HG02678 (cell line): ENCODE measurements at regions not wholly inside any gene's neighbourhood (a gene's known extent, or its start where the extent isn't known, plus 50 kb on each side); places are given as distances from the start of the nearest gene placed in this dataset.
A peak's percentile ranks its signal among the peaks of the same experiment; 100 is the strongest.
"Not testable (repeated sequence)": the region's sequence is repeated elsewhere in the genome, so short reads cannot be mapped to it uniquely, and the experiment has no call there.

ENCODE experiments used
- ATAC-seq: cut with Tn5 transposase; IDR thresholded peaks from one replicate; pipeline ENCODE4 v1.9.1; 2021; ENCODE audit warnings: mild to moderate bottlenecking, moderate library complexity; ENCODE audit not compliant: unreplicated experiment

DNA sequence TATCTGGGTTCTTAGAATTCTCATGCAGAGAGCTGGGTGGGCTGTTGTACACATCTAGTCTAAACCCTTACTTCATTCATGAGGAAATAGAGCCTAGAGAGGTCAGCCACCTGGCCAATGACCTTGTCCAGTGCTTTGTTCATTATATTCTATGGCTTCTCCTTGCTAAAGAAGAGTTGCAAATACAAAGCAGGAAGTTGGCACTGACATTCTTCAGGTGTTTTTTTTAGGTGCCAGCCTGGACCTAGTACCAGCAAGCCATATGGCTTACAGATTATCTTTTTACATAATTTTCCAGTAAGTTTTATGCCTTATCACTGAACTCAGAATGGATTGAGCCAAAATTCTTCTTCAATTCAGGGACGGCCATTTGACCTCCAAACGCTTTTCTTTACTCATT lies 54.7 kb upstream of the PGM2 start:
- ATAC-seq: no peak

DNA sequence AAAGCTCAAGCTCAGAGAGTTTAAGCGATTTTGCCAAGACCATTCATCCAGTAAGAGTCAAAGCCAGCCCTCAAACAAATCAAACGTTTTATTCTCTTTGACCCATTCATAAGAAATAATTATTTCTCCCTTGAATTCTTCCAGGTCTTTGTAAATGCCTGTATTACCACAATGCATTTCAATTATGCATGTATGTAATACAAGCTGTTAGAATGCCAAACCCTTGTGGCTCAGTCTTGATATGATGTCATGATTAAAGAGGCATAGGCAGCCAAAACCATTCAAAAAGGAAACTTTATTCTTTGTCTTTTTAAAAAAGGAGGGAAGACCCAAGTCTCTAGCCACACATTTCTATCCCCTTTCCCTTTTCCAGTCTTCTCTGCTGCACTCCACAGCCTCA lies 56.5 kb upstream of the PGM2 start:
- no peak for ATAC-seq

DNA sequence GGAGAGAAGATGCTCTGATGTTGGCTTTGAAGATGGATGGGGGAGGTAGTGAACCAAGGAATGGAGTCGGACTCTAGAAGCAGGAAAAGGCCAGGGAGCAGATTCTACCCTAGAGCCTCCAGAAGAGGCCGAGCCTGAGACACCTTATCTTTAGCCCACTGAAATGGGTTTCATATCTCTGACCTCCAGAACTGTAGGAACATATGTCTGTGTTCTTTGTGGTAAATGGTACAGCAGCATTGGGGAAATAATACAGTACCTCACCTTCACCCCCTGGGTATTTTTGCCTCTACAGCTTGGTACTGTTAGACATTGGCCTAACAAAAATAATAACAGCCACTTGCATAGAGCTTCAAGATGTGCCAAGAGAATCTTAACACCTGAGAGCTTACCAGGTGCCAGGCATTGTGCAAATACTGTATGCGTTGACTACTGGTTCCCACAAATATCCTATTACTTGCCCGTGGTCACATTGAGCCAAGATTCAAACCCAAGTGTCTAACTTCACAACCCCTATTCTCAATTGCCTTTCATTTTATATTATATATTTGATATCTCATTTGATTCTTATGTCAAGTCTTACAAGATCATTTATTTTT lies 57.0 kb upstream of the PGM2 start:
- no peak for ATAC-seq

DNA sequence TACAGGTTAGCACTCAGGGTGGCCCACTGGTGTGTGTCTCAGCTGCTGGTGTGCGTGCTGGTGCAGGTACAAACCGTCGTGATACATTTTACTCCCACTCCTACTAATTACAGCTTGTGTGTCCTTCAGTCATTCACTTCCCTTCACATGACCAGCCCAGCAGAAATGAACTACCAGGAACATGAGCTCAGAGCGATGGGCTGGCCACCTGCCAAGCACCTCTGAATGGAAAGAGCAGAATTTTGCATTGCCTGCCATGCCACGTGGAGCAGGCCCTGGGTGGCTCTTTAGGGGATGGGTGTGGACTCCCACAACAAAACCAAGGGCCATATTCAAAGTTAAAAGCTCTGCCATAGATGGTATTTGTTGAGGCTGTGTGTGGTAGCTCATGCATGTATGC lies 58.9 kb upstream of the PGM2 start:
- ATAC-seq: no peak

DNA sequence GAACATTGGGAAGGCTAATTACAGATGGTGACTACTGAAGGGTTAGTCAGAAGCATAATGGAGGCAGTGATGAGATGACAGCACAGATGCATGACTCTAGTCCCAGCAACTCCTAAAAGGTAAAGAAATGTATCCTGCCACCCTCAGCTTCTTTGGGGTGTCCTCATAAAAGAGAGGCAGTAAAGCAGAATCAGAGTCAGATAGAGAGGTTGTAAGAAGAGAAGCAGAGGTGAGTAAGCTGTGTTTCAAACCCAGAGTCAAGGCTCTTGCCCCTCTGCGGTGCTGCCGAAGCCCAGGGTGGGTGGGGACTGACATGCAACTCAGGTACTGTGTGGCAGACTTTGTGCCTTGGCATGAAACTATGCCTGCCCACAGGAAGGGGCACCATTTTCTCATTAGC lies 59.5 kb upstream of the PGM2 start:
- ATAC-seq: no peak

DNA sequence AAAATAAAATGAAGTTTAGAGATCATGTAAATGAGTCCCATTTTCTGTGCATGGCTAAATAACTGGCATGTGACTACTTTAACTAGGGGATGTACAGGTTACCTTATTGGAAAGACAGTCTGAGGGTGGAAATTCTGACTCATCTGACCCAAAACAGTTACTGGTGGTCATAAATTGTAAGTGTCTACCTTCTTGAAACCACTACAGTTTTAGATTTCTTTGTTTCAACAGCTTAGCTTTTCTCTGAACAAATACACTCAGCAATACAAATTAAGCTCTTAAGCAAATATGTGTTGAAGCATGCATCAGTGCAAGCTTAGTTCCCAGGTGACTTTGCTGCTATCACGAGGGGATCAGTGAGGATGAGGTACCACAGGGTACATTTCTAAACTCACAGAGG lies 60.7 kb upstream of the PGM2 start:
- ATAC-seq: peak; percentile 44

DNA sequence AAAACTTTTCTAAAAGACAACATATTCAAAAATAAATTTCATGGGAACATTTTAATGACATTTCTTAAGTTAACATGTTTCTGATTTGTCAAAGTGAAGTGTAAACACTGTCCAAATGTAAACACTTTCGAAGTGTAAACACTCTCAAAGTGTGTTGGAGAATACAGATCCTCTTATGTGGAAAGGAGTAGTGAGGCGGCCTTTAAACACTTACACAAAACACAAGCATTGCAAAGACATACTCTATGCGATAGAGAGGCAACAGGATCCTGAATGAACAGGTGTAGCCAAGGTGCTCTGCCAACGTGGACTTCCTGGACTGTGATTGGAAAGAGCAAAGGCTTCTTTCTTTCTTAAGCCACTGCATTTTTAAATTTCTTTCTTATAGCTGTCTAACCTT lies 62.7 kb upstream of the PGM2 start:
- ATAC-seq: no peak

DNA sequence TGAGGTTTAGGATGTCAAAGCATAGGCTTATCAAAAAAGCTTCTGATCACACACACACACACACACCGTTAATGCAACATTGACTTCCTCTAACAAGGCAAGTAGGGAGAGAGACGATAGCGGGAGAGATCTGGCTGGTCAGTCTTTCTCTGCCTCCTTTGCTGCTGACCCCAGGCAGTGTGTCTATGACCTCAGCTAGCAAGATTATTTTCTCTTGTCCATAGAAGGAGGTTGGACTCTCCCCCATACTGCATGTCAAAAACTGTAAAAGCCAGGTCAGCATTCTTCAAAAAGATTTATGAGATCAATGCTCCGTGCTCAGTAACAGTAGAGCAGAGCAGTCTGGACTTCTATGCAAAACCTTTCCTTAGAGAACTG lies 63.5 kb upstream of the PGM2 start:
- ATAC-seq: no peak

DNA sequence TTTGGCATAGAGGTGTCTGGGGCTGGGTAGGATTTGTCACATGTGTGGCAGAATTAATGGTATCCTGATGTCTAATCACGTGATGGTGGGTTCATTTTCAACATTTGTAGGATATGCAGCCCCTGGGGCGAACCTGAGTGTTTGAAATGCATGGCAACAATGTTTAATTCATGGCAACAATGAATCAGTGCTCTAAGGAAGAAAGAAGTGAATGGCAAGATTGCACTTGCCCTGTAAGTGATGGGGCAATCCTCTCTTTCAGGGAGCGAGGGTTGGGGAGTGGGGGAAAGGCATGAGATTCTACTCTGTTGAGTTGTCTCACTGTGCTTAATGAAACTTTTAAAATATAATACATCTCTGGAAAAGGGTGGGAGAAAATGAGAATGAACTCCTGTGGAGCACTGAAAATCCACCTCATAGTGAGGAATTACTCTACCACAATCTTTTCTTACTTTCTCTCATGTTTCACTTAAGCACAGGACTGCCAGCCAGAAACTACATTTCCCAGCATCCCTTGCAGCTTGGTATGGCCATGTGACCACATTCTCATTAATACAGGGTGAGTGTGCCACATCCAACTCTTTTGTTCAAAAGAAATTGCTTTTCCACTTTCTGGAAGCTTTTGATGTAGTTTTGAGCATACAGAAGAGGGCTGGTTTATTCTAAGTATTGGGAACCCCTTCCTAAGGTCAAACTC lies 64.0 kb upstream of the PGM2 start:
- ATAC-seq: no peak

DNA sequence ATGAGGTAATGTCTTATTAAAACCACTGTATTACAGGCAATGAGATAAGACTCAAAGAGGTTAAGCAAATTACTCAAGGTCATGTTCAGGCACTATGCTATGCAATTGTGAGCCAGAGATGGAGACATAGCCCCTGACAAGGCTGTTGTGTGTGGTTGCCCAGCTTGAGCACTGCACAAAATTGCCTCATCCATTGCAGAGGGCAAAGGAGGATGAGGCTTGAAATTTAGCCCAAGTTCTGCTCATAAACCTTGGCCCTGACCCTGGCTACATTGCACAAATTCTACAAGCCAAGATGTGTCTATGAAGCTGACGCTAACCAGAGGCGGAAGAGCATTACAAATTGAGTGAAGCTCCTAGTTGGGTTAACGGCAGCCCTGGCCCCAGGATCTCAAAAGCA lies 65.6 kb upstream of the PGM2 start:
- no peak for ATAC-seq

DNA sequence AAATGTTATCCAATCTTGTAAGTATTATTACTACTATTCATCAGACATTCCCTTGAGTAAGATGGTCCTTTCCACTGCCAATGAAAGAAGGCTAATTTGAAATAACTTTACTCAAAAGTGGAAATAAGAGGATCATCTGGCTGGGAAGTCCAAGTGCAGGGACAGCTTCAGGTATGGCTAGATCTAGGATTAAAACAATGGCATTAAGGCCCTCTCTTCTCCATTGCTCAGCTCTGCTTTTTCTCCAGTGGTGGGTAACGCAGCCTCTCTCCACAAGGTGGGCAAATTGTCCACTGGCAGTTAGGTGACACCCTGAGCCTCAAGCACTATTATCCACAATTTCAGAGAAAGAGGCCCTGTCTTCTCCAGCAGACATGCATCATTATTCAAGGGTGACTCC lies 66.7 kb upstream of the PGM2 start:
- ATAC-seq: no peak

DNA sequence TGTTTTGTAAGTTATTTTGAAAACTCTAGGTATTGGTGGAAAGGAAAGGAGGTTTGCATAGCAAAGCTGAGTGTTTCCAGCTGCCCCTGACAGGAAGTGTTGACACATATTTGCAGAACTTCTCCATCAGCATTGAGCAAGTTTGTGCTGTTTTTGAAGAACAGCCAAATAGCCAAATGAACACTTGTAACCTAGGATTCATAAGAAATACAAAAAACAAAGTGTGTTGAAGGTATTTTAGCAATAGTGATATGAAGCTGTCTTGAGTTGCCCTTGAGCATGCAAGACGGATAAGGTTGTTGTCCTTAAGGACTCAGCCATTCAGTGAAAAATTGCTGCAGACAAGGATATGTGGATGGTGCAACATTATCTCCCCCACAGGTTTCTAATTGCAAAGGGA lies 68.3 kb upstream of the PGM2 start:
- no peak for ATAC-seq

DNA sequence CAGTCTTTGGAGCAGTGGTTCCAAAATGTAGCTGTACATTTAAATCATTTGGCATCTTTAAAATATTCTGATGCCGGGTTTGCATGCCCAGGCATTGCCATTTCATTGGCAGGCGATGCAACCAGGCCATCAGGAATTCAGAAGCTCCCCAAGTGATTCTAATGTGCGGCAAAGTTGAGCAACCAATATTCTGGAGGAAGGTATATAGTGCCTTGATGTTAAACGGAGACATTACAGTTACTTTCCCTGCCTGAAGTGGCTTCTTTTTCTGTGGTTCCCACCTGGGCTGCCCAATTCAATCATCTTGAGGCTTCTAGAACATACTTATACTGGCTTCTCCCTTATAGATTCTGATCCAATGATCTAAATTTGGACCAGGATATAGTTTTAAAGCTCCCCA lies 68.7 kb upstream of the PGM2 start:
- ATAC-seq: no peak

DNA sequence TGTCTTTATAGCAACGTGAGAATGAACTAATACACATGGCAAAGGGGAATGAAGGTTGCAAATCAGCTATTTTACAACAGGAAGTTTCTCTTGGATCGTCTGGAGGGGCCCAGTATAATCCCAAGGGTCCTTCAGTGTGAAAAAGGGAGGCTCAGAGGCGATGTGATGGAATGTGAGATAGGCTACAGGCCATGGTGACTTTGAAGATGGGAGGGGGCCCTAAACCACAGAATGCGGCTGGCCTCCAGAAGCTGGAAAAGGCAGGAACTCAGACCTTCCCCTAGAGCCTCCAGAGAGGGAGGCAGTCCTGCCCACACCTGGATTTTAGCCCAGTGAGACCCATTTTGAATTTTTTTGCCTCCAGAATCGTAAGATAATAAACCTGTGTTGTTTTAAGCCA lies 69.4 kb upstream of the PGM2 start:
- ATAC-seq: no peak

DNA sequence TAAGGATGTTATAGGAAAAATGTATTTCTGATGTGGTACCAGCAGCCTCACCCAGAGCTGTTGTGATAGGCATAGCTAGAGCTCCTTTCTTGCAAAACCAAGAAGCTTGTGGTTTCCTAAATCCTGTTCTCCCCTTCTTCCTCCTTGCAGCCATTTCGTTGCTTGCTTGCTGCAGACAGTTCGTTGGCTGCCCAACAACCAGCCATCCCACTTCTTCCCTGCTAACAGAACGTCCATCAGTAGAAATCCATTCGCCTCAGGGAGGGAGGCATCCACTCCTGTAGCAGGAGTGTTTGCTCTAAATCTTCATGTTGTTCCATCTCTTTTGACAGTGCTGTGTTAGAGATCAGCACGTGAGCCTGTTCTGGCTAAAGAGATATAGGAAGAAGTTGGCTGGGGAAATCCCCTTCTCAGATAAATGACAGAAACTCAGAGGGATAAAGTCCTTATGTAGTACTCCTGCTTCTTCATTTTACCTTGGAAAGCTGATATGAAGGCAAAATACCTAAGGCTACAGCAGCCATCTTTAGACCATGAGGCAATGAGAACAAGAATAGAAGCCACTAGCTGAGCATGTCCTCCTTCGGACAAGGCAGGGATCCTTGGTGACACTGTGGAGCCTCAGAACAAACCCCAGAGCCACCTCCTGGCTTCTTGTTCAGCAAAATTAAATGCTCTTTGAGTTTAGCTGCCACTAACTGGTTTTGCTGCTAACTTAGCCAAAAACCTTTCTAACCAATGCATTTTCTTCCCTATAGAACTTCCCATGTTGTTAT lies 68.4 kb upstream of the RELL1 start:
- no peak for ATAC-seq

DNA sequence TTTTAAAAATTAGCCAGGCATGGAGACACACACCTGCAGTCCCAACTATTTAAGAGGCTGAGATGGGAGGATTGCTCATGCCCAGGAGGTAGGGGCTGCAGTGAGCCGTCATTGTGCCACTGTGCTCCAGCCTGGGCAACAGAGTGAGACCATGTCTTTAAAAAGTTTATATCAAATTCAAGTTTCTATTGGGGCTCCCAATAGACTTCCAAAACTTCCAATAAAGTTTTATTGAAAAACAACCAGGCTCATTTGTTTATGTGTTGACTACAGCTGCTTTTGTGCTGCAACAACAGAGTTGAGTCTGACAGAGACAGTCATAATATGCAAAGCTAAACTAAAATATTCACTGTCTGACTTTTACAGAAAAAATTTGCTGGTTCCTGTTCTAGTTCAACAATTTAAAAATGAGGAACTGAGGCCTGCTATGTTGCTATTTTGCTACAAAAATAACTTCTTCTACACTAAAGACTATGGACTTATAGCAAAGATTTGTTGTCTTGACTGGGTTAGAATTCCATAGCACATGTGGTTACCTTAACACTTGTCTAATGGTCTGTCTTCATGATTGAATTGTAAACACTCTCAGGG lies 63.3 kb upstream of the RELL1 start:
- ATAC-seq: no peak

DNA sequence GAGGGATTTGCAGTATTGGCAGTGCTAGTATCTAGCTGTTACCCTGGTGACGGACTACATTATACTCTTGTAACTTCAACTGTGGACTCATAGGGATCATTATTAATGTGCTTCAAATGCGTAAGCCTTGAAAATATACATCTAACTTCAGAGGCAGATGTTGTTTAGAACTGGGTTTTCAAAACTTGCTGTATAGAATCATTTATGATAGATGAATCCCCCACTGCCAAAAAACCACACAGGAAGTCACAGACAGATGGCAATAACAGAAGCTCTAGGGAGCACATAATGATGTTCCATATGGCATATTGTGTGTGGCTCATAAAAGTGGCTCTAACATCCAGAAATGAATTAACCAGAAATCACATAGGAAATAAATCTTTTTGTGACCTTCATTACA lies 62.3 kb upstream of the RELL1 start:
- no peak for ATAC-seq

DNA sequence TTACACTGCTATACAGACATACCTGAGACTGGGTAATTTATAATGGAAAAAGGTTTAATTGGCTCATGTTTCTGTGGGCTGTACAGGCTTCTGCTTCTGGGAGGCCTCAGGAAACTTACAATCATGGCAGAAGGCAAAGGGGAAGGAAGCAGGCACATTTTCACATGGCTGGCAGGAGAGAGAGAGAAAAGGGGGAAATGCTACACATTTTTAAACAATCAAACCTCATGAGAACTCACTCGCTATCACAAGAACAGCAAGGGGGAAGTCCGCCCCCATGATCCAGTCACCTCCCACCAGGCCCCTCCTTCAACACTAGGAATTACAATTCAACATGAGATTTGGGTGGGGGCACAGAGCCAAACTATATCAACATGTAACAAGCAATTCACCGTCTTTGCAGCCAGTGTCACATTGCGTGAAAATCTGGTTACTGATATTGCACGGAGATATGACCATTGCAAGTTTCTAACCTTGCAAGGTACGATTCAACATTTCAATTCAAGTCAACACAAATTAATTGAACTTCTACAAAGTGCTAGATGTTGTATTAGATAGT lies 61.7 kb upstream of the RELL1 start:
- ATAC-seq: no peak

DNA sequence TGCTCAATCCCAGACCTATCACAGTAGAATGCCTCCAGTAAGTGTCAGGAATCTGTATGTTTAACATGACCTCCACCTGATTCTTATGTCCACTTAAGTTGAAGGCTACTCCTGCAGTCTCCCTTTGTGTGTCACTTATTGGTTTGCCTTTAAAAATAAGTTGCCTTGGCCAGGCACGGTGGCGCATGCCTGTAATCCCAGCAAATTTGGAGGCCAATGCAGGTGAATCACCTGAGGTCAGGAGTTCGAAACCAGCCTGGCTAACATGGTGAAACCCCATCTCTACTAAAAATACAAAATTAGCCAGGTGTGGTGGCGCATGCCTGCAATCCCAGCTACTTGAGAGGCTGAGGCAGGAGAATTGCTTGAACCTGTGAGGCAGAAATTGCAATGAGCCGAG lies 60.7 kb upstream of the RELL1 start:
- not testable (repeated sequence) for ATAC-seq

DNA sequence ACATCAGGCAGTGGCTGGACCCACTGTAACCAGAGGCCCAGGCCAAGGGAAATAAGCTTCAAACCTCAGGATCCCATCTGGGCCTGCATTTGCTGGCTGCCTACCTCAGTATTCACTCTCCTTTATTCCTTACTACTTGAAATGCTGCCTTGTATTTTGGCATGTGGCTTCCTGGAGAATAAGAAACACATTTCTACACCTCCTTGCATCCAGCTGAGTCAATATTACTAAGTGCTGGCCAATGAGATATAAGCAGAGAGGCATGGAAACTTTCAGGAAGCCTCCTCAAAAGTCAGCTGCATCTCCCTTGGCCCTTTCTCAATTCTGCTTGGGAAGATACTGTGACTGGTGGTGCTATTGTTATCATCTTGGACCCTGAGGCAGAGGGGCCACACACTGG lies 59.8 kb upstream of the RELL1 start:
- no peak for ATAC-seq

DNA sequence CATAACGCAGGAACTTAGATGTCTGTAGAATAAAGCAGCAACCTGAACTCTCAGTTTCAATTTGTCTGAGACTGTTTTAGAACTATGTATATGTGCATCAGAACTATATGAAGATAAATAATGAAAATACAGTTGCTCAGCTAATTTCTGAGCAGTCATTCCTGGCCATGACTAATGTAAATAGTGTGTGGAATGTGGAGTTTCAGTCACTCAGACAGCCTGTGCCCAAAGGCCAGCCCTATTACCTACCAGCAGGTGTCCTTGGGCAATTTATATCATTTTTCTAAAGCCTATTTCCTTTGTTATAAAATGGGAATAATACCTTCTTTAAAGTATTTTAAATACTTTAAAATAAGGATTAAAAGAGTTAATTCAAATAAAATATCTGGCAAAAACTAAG lies 56.0 kb upstream of the RELL1 start:
- ATAC-seq: no peak

DNA sequence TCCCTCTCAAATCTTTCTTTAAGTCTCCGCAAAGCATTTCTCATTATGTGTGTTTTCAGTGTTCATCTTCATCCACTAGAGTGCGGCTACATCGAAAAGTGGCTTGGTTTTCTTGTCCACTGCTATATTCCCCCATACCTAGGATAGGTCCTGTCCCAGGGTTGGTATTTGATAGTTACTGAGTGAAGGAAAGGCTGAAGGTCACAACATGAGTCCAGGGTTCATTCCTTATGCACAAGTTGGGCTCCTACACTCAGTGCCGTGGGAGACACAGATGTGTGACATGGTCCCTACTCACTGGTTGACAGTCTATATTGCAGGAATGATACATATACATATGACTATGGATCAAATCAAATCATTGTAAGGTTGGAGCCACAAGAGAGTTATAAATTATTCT lies 55.4 kb upstream of the RELL1 start:
- ATAC-seq: no peak
